ENCODE measurements at regions not wholly inside any gene's neighbourhood (a gene's known extent, or its start where the extent isn't known, plus 50 kb on each side); places are given as distances from the start of the nearest gene placed in this dataset.

DNA sequence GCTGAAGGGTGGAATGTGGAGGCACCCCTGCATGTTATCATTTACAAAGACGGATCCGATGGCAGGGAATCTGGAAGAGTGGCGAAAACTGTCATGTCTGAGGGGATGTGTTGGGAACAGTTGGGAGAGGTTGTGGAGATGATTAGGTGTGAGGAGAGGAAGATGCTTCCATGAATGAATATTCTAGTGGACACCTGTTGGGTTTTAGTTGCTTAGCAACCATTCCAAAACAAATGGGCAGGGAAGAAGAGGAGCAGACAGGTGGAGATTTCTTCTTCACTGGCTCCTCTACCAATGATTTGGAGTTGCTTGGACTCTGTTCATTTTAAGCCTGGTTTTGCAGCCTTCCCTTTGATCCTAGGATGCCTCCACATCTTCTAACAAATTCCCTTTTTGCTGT, 465.3 kb upstream of the CLINT1 start:
- TF ChIP-seq, protein P1, sequence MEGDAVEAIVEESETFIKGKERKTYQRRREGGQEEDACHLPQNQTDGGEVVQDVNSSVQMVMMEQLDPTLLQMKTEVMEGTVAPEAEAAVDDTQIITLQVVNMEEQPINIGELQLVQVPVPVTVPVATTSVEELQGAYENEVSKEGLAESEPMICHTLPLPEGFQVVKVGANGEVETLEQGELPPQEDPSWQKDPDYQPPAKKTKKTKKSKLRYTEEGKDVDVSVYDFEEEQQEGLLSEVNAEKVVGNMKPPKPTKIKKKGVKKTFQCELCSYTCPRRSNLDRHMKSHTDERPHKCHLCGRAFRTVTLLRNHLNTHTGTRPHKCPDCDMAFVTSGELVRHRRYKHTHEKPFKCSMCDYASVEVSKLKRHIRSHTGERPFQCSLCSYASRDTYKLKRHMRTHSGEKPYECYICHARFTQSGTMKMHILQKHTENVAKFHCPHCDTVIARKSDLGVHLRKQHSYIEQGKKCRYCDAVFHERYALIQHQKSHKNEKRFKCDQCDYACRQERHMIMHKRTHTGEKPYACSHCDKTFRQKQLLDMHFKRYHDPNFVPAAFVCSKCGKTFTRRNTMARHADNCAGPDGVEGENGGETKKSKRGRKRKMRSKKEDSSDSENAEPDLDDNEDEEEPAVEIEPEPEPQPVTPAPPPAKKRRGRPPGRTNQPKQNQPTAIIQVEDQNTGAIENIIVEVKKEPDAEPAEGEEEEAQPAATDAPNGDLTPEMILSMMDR (IDR thresholded peaks at IDR 0.05 in 4 of 5, conservative IDR thresholded peaks at IDR 0.05 in 1 of 5): no peak
- TF ChIP-seq POLR2A (IDR thresholded peaks at IDR 0.05): no peak

Measured in gastrocnemius medialis (tissue), 4 donors.